Anterior cingulate cortex (tissue), 58 donors: ENCODE measurements at regions not wholly inside any gene's neighbourhood (a gene's known extent, or its start where the extent isn't known, plus 50 kb on each side); places are given as distances from the start of the nearest gene placed in this dataset.

ENCODE experiments used
- DNase-seq, 58 donors: peaks; one replicate each; lab custom pipeline; 2025; lab: John Stamatoyannopoulos, UW

DNA sequence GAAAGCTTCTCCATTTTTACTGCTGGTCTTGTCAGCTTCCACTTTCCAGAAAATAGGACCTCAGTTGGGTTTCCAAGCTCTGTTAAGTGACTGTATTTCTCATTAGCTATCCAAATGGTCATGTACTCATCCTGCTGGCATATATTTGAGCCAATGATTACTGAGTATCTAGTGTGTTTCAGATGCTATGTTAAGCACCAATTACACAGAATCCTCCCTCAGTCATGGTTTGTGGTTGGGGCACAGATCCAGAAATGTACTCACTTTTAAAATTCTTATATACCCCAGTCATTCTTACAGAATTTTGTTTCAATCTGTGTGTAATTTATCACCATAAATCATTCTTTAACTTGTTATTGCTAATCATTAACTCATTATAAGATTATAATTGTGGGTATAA lies 362.3 kb upstream of the MTPN start:
- no peak for DNase-seq

DNA sequence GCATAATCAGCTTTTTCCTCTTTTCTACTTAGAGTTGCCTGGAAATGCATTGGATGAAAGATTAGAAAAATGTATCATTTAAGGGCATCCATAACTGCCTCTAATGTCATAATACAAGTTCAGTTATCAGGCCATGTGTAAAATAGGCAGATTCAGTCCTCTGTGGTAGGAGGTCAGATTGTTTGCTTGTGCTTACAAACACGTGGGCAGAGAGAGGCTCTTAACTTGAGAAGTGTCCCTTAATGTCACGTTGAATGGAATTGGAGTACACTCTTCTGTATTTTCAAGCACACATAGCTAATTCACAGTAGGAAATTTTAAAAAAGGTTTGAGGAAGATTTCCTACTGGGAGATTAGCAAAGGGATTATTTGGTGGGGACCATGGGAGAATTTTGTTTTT lies 359.8 kb upstream of the MTPN start:
- DNase-seq = no peak

DNA sequence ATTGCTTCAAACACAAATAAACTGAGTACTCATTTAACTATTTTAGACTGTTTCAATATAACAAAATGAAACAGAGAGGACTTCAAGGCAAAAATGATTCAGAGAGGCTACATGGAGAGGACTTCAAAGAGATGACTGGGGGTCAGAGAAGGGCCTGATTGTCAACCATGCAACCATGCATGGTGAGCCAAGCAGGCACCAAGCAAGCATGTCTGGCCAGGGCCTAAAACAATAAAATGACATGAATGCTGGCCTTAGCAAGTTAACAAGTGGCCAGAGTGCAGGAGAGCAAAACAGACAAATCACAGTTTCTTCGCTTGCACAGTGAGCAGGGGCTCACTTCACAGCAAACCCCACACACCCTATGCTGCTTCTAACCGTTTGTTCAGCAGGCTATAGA lies 356.5 kb upstream of the MTPN start:
- DNase-seq = no peak

DNA sequence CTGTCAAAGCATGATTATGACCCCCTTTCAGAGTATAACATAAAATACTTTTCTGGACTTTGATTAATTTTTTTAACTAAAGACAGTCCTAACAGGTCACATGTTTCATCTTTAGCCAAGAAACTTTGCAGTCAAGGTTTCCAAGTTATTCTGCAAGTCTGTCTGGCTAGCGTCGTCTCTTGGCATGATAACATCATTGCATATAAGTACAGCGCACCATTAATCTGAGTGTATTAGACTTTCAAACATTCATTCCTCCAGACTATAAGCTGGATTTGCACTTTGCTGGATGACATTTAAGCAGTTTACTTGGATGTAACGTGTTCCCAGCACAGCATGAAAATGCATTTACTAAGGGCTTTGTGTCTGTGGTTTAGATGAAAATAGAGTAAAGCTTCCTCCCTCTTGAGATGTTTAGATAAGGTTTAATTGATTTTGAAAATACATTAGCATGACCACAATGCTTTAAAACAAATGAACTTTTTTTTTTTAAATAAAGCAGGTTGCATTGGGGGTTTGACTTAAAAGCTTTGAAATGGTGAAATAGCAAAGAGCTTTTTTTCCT lies 349.0 kb upstream of the MTPN start:
- no peak for DNase-seq

DNA sequence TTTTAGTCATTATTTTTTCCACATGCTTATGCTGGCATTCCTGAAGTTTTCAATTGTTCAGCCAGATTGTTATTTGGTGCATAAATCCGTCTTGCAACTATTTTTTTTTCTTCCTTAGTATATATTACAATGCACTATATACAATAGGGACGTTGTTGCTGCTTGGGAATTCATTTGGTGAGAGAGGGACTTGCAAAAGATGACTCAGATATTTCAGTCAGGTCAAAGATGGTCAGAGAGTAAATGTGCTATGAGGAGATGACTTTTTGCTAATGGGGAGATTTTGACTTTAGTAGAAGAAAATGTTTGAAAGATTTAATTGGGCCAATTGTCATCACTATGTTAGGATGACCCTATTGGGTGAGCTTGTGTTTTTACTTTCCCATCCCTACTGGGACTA lies 348.4 kb upstream of the MTPN start:
- DNase-seq = no peak

DNA sequence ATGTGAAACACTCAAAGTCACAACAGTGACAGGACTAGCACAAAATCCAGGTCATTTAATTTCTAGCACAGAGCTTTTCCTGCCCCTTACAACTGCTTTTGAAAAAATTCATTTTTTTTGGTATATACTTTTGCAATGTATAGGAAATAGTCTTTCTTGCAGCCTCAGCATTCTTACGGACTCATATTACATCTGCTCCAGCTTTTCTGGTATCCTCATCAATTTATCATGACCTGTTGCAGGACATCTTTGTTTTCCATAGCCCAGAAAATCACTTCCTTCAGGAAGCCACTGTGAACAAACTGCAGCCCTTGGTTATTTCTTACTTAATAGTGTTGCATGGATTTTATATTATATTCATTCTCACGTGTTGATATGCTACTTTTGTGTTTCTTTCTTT lies 347.9 kb upstream of the MTPN start:
- DNase-seq = no peak

DNA sequence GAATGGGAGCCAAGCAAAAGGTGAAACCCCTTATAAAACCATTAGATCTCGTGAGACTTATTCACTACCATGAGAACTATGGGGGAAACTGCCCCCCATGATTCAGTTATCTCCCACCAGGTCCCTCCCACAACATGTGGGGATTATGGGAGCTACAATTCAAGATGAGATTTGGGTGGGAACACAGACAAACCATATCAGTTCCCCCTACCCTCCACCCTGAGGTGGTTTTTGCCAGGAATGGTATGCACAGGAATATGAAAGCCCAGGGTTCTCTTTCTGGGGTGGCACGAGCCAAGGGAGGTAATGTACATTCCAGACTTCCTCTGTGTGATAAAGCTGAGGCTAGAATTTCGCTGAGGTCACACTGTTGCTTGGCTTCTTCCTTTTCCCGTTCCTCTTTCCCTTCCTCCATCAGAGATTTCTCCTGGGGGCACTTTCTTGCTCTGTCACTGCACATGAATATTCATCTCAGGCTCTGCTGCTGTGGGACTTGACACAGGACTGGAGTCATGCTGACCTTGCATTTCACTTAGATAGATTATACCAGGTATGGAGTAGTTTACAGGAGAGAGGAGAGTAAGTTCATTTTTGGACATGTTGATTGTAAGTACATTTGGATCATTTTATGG lies 347.0 kb upstream of the MTPN start:
- no peak for DNase-seq

DNA sequence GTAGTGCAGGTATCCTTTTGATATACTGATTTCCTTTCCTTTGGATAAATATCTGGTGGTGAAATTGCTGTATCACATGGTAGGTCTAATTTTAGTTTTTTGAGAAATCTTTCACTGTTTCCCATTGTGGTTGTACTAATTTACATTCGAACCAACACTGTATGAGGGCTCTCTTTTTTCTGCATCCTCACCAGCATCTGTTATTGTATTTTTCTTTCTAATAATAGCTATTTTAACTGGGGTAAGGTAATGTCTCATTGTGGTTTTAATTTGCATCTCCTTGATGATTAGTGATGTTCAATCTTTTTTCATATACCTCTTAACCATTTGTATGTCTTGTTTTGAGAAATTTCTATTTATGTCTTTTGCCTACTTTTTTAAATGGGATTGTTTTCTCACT lies 335.4 kb upstream of the MTPN start:
- DNase-seq = no peak

DNA sequence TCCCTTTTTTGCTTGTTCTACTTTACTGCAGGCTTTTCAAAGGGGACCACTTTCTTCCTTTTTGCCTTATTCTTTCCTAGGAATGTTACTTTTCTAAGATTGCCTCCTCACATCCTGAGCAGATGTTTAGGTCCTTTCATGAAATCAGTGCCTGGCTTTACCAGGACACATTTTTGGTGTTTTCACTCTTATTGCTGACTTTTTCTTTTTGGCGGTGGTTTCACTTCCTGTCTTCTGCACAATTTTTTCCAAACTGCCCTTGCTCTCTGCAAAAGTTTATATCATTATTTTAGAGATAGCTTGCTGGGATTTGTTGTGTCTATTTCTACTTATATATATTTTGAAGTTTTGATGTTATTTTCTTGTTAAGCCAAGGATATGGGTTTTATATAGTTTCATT lies 332.2 kb upstream of the MTPN start:
- DNase-seq = no peak

DNA sequence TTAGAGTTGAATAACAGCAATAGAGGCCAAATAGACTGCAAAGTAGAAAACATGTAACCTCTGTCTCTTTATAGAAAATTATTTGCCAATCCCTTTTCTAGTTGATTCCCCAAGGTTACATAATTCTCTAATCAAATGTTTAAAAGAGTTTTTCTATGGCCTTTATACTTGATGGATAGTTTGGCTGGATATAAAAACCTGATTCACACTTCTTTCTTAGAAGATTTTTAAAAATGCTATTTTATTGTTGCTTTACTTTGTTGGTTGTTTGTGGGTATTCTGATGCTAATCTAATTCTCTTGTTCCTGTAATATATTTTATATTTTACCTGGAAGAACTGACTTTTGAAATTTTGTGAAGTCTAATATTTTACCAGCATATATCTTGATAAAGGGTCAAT lies 331.1 kb upstream of the MTPN start:
- DNase-seq = no peak

DNA sequence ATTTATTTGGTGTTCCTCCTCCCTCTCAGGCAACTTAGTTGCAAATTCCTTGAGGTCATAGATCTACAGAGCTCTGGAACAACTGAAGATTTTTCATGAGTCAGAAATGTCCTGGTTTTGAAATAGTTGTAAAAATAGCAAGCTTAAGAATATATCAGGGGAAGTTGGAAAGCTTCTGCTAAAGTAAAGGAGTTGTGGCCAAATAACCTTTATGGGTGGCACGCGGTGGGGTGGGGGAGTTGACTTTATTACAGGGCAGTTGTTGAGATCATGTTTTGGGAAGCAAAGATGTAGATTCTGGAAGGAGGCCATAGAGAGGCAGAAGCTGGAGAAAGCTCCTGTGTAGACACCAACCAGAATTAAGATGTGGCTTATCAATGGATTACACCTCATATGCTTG lies 326.0 kb upstream of the MTPN start:
- no peak for DNase-seq

DNA sequence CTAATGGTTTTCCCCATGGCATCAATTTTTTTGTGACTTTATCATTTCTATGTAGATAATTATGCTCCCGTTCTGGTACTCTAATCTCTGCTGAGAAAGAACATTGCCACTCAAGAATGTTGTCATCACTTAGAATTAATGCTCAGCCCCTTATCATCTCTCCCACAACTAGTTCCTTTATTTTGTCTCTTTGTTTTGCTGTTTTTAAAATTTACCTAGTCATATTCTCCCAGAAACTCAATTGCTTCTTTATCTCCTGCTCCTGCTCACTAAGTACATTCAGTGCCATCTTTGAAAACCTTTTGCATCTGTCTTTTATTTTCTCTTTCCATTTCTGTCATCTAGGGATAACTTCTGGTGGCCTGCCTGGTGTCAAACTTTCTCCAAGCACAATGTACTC lies 324.9 kb upstream of the MTPN start:
- DNase-seq = no peak

DNA sequence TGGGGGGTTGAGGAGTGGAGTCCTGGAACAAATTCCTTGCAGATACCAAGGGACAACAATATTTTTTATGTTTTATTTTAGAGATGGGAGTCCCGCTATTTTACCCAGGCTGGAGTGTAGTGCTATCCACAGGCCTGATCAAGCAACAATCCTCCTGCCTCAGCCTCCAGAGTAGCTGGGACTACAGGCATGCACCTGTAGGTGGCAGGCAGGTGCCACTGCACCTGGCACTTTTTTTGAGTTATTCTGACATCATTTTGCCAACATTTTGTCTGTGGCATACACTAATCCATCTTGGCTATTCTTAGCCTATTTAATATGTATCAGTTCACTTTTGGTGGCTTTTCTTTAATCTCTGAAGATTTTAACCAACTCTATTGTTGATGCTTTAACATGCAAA lies 317.8 kb upstream of the MTPN start:
- DNase-seq = no peak

DNA sequence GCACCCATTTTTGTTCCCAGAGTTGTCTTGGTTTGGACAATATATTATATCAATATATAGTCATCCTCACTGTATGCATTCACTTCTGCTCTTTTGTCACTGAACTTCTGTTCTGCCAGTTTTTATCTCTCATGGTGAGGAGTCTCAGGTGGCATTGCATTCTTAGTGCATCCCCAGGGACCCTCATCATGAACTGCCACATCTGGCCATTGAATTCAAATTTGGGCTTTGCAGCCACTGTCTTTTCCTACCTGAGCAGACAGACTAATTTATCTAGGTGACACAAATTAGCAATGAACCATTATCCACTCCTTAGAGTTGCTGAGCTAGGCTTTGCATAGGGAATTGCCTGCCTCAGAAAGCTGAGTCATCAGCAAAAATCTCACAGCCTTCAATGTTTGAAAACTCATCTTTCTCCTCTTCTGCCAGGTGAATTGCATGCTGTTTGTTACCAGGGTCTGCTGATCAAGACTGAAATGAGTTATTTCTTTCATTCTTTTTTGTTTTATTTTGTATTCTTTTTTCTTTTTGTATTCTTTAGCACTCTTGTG lies 316.8 kb upstream of the MTPN start:
- DNase-seq = no peak

DNA sequence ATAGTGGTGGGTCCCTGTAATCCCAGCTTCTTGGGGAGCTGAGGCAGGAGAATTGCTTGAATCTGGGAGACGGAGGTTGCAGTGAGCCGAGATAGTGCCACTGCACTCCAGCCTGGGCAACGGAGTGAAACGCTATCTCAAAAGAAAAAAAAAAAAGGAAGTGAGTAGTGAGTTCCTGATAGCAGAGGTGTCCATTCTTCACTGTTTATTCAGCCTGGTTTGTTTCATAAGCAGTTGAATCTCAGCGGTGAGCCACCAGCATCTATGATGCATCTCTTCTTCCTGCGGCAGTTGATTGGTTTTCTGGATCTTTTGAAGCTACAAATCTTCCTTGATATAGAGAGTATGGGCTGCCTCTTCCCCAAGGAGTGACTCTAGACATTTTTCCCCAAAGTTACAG lies 316.1 kb upstream of the MTPN start:
- DNase-seq = no peak

DNA sequence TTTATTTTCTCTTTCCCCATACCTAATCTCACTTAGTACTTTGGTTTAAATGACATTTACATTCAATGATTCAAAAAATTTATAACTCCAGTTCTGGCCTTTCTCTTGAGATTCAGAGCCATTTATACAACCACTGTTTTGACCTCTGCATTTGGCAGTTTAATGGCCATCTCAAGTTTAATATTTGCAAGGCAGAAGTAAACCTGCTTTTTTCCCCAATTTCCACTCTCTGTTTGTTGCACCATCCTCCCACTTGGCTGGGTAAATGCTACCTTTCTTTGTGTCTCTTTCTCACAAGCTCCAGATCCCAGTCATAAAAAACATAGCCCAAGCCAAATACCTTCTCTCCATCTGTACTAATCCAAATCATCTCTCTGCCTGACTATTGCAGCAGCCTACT lies 315.2 kb upstream of the MTPN start:
- DNase-seq = no peak

DNA sequence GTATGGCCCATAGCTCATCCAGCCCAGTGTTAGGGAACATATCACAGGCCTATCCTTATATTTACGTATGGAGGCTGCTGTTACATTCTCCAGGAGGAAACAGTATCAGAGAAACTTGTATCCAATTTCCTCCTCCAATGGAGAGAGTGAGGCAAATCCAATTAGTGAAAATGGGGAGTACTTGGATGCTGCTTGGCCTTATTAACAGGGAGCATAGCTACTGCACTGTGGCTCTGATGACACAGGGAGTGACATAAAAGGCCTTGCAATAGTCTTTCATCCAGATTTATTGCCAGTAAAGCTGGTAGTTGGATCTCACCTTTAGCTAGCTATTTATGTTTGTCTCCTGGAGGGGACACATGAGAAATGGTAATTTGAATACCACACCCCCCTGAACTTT lies 313.2 kb upstream of the MTPN start:
- DNase-seq = no peak

DNA sequence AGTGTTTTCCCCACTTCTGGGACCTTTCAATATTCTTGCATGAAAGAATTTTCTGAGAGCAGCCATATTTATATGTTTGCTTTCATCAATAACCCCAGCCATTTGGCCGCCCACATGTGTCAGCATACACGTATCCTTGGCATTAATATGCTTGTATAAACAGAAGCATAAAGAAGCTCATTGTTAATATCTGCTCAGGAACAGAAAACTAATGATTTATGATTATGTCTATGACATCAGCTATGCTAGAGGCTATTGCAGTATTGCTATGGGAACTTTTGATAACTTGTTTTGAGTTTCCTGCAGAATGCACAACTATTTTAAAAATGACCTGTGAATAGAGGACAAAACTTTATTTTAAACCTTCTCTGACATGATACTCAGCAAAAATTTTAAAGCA lies 300.9 kb upstream of the MTPN start:
- DNase-seq = no peak

DNA sequence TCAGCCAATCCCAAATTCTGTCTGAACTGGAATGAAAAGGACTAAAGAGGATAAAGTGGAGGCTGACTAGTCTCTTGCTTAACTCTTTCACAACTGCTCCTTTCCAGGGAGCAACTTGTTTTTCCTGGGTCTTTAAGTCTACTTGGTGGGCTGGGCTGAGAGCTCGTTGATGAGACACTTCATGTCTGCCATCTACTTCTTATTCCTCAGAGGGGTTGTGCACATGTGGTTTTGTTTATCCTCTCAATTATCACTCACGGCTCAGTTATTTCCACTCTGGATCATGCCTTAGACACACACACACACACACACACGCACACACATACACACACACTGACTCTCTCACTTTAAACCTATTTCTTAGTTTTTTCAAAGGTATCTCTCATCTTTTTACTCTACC lies 298.6 kb upstream of the MTPN start:
- DNase-seq = no peak

DNA sequence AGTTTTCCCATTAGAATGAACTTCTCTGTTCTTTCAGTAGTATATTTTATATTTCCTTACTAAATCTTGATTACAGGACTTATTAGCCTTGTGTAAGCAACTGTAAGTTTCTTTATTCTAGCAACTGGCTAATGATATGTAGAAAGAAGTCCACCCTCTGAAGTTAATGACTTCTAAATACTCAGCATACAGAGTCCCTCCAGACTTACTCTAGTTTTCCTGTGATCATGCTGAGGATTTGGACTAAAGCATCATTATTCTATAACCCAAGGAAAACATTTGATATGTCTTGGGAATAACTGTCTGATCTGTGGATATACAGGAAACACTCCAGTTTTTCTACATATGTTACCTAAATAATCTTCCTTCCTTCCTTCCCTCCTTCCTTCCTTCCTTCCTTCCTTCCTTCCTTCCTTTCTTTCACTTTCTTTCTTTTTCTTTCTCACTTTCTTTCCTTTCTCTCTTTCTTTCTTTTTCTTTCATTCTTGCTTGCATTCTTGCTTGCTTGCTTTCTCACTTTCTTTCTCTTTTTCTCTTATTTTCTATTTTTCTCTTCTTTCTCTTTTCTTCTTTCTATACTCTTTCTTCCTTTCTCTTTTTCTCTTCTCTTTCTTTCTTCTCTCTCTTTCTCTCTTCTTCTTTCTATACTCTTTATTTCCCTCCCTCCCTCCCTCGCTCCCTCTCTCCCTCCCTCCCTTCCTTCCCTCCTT lies 297.6 kb upstream of the MTPN start:
- no peak for DNase-seq

DNA sequence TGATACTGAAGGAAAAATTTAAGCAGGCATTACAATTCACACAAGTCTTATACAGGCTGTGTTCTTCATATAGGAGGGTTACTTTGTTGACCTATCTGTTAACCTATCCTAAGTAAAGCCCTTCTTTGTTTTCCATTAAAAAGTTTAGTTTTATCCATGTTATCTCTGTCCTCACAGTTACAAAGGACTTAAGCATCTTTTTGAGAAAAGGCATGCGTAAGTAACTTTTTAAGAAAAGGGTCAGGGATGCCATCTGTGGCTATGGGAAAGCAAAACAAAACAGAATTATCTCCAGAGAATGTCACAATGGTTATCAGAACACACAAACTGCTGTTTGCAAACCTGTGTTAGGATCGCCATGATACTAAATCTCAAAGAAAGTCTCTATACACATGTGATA lies 295.8 kb upstream of the MTPN start:
- no peak for DNase-seq

DNA sequence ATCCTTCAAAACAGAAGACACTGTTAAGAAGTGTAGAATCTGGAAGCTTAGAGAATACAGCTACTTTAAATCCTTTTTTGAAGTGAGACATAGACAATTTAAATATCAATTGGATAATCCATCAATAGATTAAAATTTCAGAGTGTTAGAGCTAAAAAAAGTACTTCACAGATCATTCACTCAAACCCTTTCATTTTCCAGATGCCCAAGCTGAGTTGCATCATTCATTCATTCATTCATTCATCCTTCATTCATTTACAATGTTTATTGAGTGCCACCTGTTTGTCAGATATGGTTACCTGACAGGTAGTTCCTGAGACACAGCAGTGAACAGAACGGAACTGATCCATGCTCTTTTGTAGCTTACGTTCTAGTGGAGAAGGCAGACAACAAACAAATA lies 290.7 kb upstream of the MTPN start:
- DNase-seq = no peak
